ENCODE measurements at regions not wholly inside any gene's neighbourhood (a gene's known extent, or its start where the extent isn't known, plus 50 kb on each side); places are given as distances from the start of the nearest gene placed in this dataset.

DNA sequence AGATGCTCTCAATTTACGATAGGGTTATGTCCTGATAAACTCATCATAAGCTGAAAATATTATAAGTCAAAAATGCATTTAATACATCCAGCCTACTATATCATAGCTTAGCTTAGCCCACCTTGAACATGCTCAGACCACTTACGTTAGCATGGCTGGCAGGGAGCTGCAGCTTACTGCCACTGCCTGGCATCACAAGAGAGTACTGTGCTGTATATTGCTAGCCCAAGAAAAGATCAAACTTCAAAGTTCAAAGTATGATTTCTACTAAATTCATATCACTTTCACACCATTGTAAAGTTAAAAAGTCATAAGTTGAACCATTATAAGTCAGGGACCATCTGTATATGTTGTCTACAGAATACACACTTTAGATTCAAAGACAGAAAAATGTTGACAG is 91.6 kb downstream of the HYCC1 start:
- intact Hi-C loops (cut with DNase I) = no loop called here
- no peak for FAIRE-seq

DNA sequence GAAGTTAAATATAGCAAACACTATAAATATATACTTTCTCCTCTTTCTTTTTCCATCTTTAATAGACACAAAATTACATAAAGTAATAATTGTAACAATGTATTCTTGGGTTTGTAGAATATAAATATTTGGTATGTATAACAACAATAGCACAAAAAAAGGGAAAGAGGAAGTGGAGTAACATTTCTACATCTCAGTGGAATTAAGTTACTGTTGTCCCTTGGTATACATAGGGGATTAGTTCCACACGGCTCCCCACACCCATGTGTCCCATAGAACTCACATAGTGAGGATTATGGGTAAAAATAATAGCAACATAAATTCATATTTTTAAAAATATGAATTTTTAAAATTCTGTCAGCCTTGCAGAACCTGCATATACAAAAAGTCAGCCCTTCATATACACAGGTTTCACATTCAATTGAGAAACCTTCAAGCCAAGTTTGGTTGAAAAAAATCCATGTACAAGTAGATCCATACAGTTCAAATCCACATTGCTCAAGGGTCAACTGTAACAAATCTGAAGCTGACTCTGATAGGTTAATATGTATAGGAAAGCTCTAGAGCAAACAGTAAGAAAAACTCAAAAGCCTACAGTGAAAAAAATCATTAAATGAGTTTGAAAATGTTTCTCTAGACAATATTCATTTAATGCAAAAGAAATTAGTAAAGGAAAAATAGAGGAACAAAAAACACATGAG is 92.4 kb downstream of the HYCC1 start:
- Histone ChIP-seq H3K9me3 (ENCODE audit: control insufficient read depth in 2 of 3, insufficient read depth in 1 of 3, low read length in 3 of 3) (no peaks in the 10 kb centered on the region), H3K9ac (ENCODE audit: low read length in 3 of 3) (no peak overlapping the region), H3K36me3 (ENCODE audit: control insufficient read depth in 2 of 3, insufficient read depth in 3 of 3, low read length in 3 of 3) (no peaks in the 10 kb centered on the region), H3K27me3 (ENCODE audit: control insufficient read depth, insufficient read depth, low read length) (no peaks in the 10 kb centered on the region), H3K27ac (ENCODE audit: low read depth in 2 of 2, low read length in 2 of 2) (no peak overlapping the region), H3K4me3 (ENCODE audit: low read length in 3 of 3) (no peak overlapping the region), H3K4me1 (ENCODE audit: control insufficient read depth in 2 of 3, insufficient read depth in 2 of 3, low read depth in 1 of 3, low read length in 3 of 3) (no peaks in the 10 kb centered on the region)
- intact Hi-C loops (cut with DNase I) = no loop called here
- FAIRE-seq (no peak), DNase-seq (no peak)
- TF ChIP-seq, protein P1, sequence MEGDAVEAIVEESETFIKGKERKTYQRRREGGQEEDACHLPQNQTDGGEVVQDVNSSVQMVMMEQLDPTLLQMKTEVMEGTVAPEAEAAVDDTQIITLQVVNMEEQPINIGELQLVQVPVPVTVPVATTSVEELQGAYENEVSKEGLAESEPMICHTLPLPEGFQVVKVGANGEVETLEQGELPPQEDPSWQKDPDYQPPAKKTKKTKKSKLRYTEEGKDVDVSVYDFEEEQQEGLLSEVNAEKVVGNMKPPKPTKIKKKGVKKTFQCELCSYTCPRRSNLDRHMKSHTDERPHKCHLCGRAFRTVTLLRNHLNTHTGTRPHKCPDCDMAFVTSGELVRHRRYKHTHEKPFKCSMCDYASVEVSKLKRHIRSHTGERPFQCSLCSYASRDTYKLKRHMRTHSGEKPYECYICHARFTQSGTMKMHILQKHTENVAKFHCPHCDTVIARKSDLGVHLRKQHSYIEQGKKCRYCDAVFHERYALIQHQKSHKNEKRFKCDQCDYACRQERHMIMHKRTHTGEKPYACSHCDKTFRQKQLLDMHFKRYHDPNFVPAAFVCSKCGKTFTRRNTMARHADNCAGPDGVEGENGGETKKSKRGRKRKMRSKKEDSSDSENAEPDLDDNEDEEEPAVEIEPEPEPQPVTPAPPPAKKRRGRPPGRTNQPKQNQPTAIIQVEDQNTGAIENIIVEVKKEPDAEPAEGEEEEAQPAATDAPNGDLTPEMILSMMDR (IDR thresholded peaks at IDR 0.05; ENCODE audit: borderline replicate concordance, extremely low read depth, insufficient read depth) = no peak

More for the DNA sequence above, 91.6 kb downstream of the HYCC1 start:
- H3K4me3 ChIP-seq (ENCODE audit: low read length in 3 of 3) = no peak overlapping the region
- TF ChIP-seq, protein P1 (IDR thresholded peaks at IDR 0.05; ENCODE audit: borderline replicate concordance, extremely low read depth, insufficient read depth) = no peak
- H3K9ac ChIP-seq (ENCODE audit: low read length in 3 of 3) = no peak overlapping the region
- no peaks in the 10 kb centered on the region for H3K9me3 ChIP-seq (ENCODE audit: control insufficient read depth in 2 of 3, insufficient read depth in 1 of 3, low read length in 3 of 3)
- no peaks in the 10 kb centered on the region for H3K4me1 ChIP-seq (ENCODE audit: control insufficient read depth in 2 of 3, insufficient read depth in 2 of 3, low read depth in 1 of 3, low read length in 3 of 3)
- no peaks in the 10 kb centered on the region for H3K27me3 ChIP-seq (ENCODE audit: control insufficient read depth, insufficient read depth, low read length)
- H3K27ac ChIP-seq (ENCODE audit: low read depth in 2 of 2, low read length in 2 of 2) = no peak overlapping the region
- DNase-seq = no peak
- H3K36me3 ChIP-seq (ENCODE audit: control insufficient read depth in 2 of 3, insufficient read depth in 3 of 3, low read length in 3 of 3) = no peaks in the 10 kb centered on the region

DNA sequence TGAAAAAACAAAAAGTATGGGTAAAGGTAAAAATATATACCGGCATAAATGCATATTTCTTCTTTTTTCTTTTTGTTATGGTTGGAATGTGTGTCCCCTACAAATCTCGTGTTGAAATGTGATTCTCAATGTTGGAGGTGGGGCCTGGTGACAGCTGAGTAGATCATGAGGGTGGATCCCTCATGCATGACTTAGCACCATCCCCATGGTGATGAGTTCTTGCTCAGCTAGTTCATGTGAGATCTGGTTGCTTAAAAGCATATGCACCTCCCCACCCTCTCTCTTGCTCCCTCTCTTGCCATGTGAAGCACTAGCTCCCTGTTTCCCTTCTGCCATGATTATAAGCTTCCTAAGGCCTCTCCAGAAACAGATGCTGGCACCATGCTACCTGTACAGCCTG is 93.3 kb downstream of the HYCC1 start:
- Histone ChIP-seq H3K27ac (ENCODE audit: low read depth in 2 of 2, low read length in 2 of 2) (no peak overlapping the region), H3K9me3 (ENCODE audit: control insufficient read depth in 2 of 3, insufficient read depth in 1 of 3, low read length in 3 of 3) (no peaks in the 10 kb centered on the region), H3K9ac (ENCODE audit: low read length in 3 of 3) (no peak overlapping the region), H3K36me3 (ENCODE audit: control insufficient read depth in 2 of 3, insufficient read depth in 3 of 3, low read length in 3 of 3) (no peaks in the 10 kb centered on the region), H3K27me3 (ENCODE audit: control insufficient read depth, insufficient read depth, low read length) (no peaks in the 10 kb centered on the region), H3K4me3 (ENCODE audit: low read length in 3 of 3) (no peak overlapping the region), H3K4me1 (ENCODE audit: control insufficient read depth in 2 of 3, insufficient read depth in 2 of 3, low read depth in 1 of 3, low read length in 3 of 3) (no peaks in the 10 kb centered on the region)
- DNase-seq (peak in 2 of 5 donors; percentile 7 to 16), FAIRE-seq (no peak)
- intact Hi-C loops (cut with DNase I) = no loop called here
- TF ChIP-seq, protein P1 (IDR thresholded peaks at IDR 0.05; ENCODE audit: borderline replicate concordance, extremely low read depth, insufficient read depth) = no peak

DNA sequence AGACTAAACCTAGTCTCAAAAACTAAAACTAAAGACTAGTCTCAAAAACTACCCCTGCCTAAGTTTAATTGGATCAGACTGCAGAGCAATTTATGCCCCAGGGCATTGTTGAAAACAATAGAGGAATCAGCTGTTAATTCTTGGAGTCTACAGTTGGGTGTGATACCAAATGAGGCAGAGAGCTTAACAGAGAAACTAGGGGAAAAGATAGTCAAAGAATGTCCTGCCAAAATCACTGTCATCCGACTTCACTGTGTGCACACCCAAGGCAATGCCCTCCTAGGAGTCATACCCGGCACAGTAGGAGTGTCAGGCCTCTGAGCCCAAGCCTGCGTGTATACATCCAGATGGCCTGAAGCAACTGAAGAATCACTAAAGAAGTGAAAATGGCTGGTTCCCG is 90.5 kb upstream of the TOMM7 start:
- TF ChIP-seq, protein P1 (IDR thresholded peaks at IDR 0.05; ENCODE audit: borderline replicate concordance, extremely low read depth, insufficient read depth) = no peak
- no peak for DNase-seq

More for the DNA sequence above, 90.5 kb upstream of the TOMM7 start:
- no peak overlapping the region for H3K27ac ChIP-seq (ENCODE audit: low read depth in 2 of 2, low read length in 2 of 2)
- H3K9ac ChIP-seq (ENCODE audit: low read length in 3 of 3) = no peak overlapping the region
- no peaks in the 10 kb centered on the region for H3K27me3 ChIP-seq (ENCODE audit: control insufficient read depth, insufficient read depth, low read length)
- no peaks in the 10 kb centered on the region for H3K4me1 ChIP-seq (ENCODE audit: control insufficient read depth in 2 of 3, insufficient read depth in 2 of 3, low read depth in 1 of 3, low read length in 3 of 3)
- no peaks in the 10 kb centered on the region for H3K36me3 ChIP-seq (ENCODE audit: control insufficient read depth in 2 of 3, insufficient read depth in 3 of 3, low read length in 3 of 3)
- H3K4me3 ChIP-seq (ENCODE audit: low read length in 3 of 3) = no peak overlapping the region
- intact Hi-C loops (cut with DNase I) = no loop called here
- no peaks in the 10 kb centered on the region for H3K9me3 ChIP-seq (ENCODE audit: control insufficient read depth in 2 of 3, insufficient read depth in 1 of 3, low read length in 3 of 3)
- FAIRE-seq = no peak
